GM19025 (cell line): ENCODE measurements at regions not wholly inside any gene's neighbourhood (a gene's known extent, or its start where the extent isn't known, plus 50 kb on each side); places are given as distances from the start of the nearest gene placed in this dataset.

ENCODE experiments used
- ATAC-seq: cut with Tn5 transposase; IDR thresholded peaks from one replicate; pipeline ENCODE4 v1.9.1; 2021; ENCODE audit warnings: mild to moderate bottlenecking, low read depth, moderate library complexity; ENCODE audit not compliant: unreplicated experiment

- no peak for ATAC-seq
Observed at GRCh38 chr14:36035675-36036074, 140.8 kb downstream of the PTCSC3 start.

- no peak for ATAC-seq
Observed at GRCh38 chr14:36028665-36029064, 147.9 kb downstream of the PTCSC3 start.

GRCh38 chr14:36028218-36028617 is 148.3 kb downstream of the PTCSC3 start:
- no peak for ATAC-seq

GRCh38 chr14:36027354-36027753 is 149.2 kb downstream of the PTCSC3 start:
- no peak for ATAC-seq

GRCh38 chr14:36022765-36023410 is 153.6 kb downstream of the PTCSC3 start:
- no peak for ATAC-seq

- ATAC-seq = peak; percentile 11
Observed at GRCh38 chr14:36021591-36022320, 154.8 kb downstream of the PTCSC3 start.

GRCh38 chr14:36021030-36021422 is 155.5 kb downstream of the PTCSC3 start:
- peak; percentile 45 for ATAC-seq

GRCh38 chr14:36020120-36021029 is 156.1 kb downstream of the PTCSC3 start:
- ATAC-seq = no peak

- ATAC-seq = no peak
Observed at GRCh38 chr14:36019126-36019525, 157.4 kb downstream of the PTCSC3 start.

- no peak for ATAC-seq
Observed at GRCh38 chr14:36014236-36014635, 162.3 kb downstream of the PTCSC3 start.

- no peak for ATAC-seq
Observed at GRCh38 chr14:36013483-36013882, 163.0 kb downstream of the PTCSC3 start.

GRCh38 chr14:36012621-36013020 is 163.9 kb downstream of the PTCSC3 start:
- no peak for ATAC-seq

- no peak for ATAC-seq
Observed at GRCh38 chr14:36009643-36010042, 166.9 kb downstream of the PTCSC3 start.

GRCh38 chr14:36006623-36007022 is 169.9 kb downstream of the PTCSC3 start:
- no peak for ATAC-seq

- no peak for ATAC-seq
Observed at GRCh38 chr14:36005670-36006069, 170.9 kb downstream of the PTCSC3 start.

- no peak for ATAC-seq
Observed at GRCh38 chr14:36001936-36002335, 174.6 kb downstream of the PTCSC3 start.

GRCh38 chr14:35999294-35999693 is 173.2 kb downstream of the BRMS1L start:
- no peak for ATAC-seq

GRCh38 chr14:35998303-35998702 is 172.2 kb downstream of the BRMS1L start:
- ATAC-seq = no peak

- ATAC-seq = no peak
Observed at GRCh38 chr14:35993684-35993960, 167.5 kb downstream of the BRMS1L start.

GRCh38 chr14:35992816-35993683 is 166.9 kb downstream of the BRMS1L start:
- no peak for ATAC-seq
